ENCODE measurements at regions not wholly inside any gene's neighbourhood (a gene's known extent, or its start where the extent isn't known, plus 50 kb on each side); places are given as distances from the start of the nearest gene placed in this dataset.

- Histone ChIP-seq H3K9me3 (no peaks in the 10 kb centered on the region), H3K4me3 (no peak overlapping the region), H3K27ac (no peak overlapping the region), H3K36me3 (no peaks in the 10 kb centered on the region), H3K4me1 (no peaks in the 10 kb centered on the region), H3K27me3 (no peaks in the 10 kb centered on the region)
- no peak for DNase-seq
- TF ChIP-seq CTCF (IDR thresholded peaks at IDR 0.05) = no peak
- no peak for TF ChIP-seq POLR2A (IDR thresholded peaks at IDR 0.05)
Observed at GRCh38 chr3:106392915-106393314, 524.1 kb upstream of the CBLB start.

- DNase-seq = no peak
- Histone ChIP-seq H3K27ac (no peak overlapping the region), H3K36me3 (no peaks in the 10 kb centered on the region), H3K4me3 (no peak overlapping the region), H3K9me3 (no peaks in the 10 kb centered on the region), H3K4me1 (no peaks in the 10 kb centered on the region), H3K27me3 (no peaks in the 10 kb centered on the region)
- no peak for TF ChIP-seq POLR2A (IDR thresholded peaks at IDR 0.05)
- no peak for TF ChIP-seq CTCF (IDR thresholded peaks at IDR 0.05)
Observed at GRCh38 chr3:106397006-106397405, 528.2 kb upstream of the CBLB start.

GRCh38 chr3:106398891-106399600 is 530.2 kb upstream of the CBLB start:
- no peak for DNase-seq
- H3K36me3 ChIP-seq = no peaks in the 10 kb centered on the region
- H3K27ac ChIP-seq = no peak overlapping the region
- H3K27me3 ChIP-seq = no peaks in the 10 kb centered on the region
- no peak for TF ChIP-seq CTCF (IDR thresholded peaks at IDR 0.05)
- no peak for TF ChIP-seq POLR2A (IDR thresholded peaks at IDR 0.05)
- no peak overlapping the region for H3K4me3 ChIP-seq
- H3K9me3 ChIP-seq = no peaks in the 10 kb centered on the region
- no peaks in the 10 kb centered on the region for H3K4me1 ChIP-seq

GRCh38 chr3:106399761-106400160 is 530.9 kb upstream of the CBLB start:
- no peak overlapping the region for H3K4me3 ChIP-seq
- H3K4me1 ChIP-seq = no peaks in the 10 kb centered on the region
- no peak for TF ChIP-seq POLR2A (IDR thresholded peaks at IDR 0.05)
- TF ChIP-seq CTCF (IDR thresholded peaks at IDR 0.05) = no peak
- no peak overlapping the region for H3K27ac ChIP-seq
- H3K36me3 ChIP-seq = no peaks in the 10 kb centered on the region
- DNase-seq = no peak
- H3K27me3 ChIP-seq = no peaks in the 10 kb centered on the region
- no peaks in the 10 kb centered on the region for H3K9me3 ChIP-seq

GRCh38 chr3:106401666-106402490 is 533.1 kb upstream of the CBLB start:
- Histone ChIP-seq H3K27ac (no peak overlapping the region), H3K36me3 (no peaks in the 10 kb centered on the region), H3K4me1 (no peaks in the 10 kb centered on the region), H3K4me3 (no peak overlapping the region), H3K27me3 (no peaks in the 10 kb centered on the region), H3K9me3 (no peaks in the 10 kb centered on the region)
- TF ChIP-seq CTCF (IDR thresholded peaks at IDR 0.05) (no peak), POLR2A (IDR thresholded peaks at IDR 0.05) (no peak)
- no peak for DNase-seq

All from Peyer's patch (tissue), 4 donors.